ENCODE measurements at regions not wholly inside any gene's neighbourhood (a gene's known extent, or its start where the extent isn't known, plus 50 kb on each side); places are given as distances from the start of the nearest gene placed in this dataset.
"Not testable (repeated sequence)": the region's sequence is repeated elsewhere in the genome, so short reads cannot be mapped to it uniquely, and the experiment has no call there.

DNA sequence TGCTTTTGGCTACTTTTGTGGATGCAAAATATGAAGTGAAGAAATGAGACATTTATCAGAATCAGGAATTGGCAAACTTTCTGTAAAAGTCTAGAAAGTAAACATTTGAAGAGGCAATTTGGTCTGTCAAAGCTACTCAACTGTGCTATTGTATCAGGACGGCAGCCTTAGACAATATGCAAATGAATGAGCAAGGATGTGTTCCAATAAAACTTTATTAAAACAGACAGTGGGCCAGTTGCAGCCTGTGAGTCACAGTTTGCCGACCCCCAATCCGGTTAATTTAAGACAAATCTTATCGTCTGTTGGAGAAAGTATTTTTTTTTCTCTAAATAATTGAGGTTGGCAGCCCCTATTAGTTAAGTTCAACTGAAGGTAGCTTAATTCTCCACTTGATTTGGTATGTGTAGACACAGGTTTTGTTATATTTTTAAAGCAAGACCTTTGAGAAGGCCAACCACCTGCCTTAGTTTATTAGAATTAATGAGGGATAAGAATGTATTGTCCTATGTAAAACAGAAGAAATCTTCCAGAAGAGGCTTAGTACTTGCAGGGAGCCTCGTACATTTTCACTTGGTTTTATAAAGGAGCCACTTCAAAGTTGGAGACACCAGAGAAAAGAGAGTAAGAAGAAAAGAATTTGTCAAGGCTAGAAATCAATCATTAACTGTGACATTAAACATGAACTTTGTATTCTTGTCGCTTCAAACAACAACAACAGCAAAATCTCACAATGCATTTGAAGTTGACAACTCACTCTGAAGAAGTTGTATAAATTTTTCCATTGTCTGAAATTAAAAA, 81.6 kb upstream of the FAT1 start:
- Histone ChIP-seq H3K4me1 (peaks cover 13% of the 10 kb centered on the region), H3K9me3 (no peaks in the 10 kb centered on the region), H3K4me3 (no peak overlapping the region), H3K27ac (no peak overlapping the region), H3K27me3 (no peaks in the 10 kb centered on the region), H3K36me3 (no peaks in the 10 kb centered on the region)
- TF ChIP-seq, protein P1, sequence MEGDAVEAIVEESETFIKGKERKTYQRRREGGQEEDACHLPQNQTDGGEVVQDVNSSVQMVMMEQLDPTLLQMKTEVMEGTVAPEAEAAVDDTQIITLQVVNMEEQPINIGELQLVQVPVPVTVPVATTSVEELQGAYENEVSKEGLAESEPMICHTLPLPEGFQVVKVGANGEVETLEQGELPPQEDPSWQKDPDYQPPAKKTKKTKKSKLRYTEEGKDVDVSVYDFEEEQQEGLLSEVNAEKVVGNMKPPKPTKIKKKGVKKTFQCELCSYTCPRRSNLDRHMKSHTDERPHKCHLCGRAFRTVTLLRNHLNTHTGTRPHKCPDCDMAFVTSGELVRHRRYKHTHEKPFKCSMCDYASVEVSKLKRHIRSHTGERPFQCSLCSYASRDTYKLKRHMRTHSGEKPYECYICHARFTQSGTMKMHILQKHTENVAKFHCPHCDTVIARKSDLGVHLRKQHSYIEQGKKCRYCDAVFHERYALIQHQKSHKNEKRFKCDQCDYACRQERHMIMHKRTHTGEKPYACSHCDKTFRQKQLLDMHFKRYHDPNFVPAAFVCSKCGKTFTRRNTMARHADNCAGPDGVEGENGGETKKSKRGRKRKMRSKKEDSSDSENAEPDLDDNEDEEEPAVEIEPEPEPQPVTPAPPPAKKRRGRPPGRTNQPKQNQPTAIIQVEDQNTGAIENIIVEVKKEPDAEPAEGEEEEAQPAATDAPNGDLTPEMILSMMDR (IDR thresholded peaks at IDR 0.05) = no peak
- TF ChIP-seq POLR2A (IDR thresholded peaks at IDR 0.05) (no peak), POLR2AphosphoS5 (IDR thresholded peaks at IDR 0.05; ENCODE audit: insufficient read depth in 1 of 2, low read depth in 1 of 2) (no peak)
- intact Hi-C loops (cut with DNase I) = no loop called here
- DNase-seq (ENCODE audit: extremely low spot score in 2 of 2) = no peak

DNA sequence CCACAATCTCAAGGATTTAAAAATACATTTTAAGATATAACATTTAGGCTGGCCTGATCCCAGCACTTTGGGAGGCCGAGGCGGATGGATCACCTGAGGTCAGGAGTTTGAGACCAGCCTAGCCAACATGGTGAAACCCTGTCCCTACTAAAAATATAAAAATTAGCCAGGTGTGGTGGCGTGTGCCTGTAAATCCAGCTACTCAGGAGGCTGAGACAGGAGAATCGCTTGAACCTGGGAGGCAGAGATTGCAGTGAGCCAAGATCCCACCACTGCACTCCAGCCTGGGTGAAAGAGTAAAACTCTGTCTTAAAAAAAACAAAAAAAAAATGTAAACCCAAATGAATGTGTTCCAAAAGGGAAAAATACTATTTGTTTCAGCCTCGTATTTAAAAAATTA, 82.3 kb upstream of the FAT1 start:
- H3K27ac ChIP-seq; DNase-seq (ENCODE audit: extremely low spot score in 2 of 2); H3K4me3 ChIP-seq; H3K27me3 ChIP-seq; H3K9me3 ChIP-seq; intact Hi-C loops (cut with DNase I); H3K36me3 ChIP-seq: not testable (repeated sequence)
- H3K4me1 ChIP-seq = peaks cover 13% of the 10 kb centered on the region

DNA sequence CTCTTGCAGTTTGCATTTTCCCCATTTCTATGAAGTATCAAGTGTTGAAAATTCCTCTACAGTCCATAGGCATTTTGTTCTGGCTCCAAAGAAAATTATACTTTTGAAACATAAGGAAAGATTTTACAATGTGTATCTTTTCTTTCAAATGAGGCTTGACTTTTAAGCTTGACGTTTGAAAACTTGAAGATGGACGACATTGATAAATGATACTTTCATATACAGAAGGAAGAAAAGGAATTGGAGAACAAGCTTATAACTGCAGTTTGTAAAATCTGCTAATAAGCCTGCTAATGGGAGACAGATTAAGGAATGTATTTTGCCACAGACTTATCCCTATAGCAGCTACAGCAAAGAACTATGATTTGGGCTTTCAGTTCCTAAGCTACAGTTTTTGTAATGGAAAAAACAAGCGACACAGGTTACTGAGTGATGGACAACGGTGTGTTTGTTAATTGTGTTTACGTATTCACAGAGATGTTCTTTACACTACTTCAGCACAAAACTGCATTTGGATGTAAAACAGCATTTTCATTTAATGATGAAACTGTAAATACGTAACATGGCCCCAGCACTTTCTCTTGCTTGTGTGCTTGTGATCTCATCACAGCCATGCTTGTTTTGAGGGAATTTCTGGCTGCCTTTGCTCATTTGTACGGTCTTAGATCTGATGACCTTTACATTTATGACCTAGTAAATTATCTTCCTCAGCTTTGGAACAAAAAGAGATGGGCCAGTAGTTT, 83.2 kb upstream of the FAT1 start:
- H3K27ac ChIP-seq = no peak overlapping the region
- no peaks in the 10 kb centered on the region for H3K27me3 ChIP-seq
- DNase-seq (ENCODE audit: extremely low spot score in 2 of 2) = no peak
- H3K4me3 ChIP-seq = no peak overlapping the region
- peaks cover 13% of the 10 kb centered on the region for H3K4me1 ChIP-seq
- H3K36me3 ChIP-seq = no peaks in the 10 kb centered on the region
- H3K9me3 ChIP-seq = no peaks in the 10 kb centered on the region
- intact Hi-C loops (cut with DNase I) = no loop called here
- TF ChIP-seq, protein P1 (IDR thresholded peaks at IDR 0.05) = no peak

DNA sequence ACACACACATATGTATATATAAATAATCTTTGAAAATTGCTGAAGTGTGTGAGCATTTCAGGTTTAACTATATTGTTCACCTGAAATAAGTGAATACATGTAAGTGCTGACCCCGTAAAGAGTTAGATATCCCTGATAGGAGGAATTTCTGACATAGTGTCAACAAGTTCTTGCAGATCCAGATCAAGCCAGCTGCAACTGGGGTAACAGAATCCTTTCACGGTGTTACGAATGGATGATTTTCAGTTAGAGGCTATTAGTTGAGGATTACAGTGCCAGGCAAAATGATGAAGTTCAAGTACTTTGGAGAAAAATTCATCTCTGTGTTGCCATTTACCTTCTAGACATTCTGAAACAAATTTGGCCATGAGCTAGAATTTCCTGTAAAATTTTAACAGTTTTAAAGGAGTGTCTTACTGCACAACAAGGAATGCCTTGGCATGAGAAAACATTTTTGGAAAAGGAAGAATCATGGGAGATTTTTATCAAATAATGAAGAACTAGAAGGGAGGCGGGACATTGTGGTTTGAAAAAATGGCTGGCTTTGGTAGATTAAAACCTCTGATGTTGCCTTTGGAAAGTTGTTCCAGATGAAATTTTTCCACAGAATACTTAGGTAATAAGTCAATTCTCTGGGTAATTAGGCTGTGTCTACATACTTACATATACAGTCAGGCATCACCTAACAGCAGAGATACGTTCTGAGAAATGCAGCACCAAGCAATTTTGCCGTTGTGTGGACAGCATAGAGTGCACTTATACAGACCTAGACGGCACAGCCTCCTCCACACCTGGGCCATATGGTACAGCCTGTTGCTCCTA, 84.4 kb upstream of the FAT1 start:
- H3K27ac ChIP-seq = no peak overlapping the region

DNA sequence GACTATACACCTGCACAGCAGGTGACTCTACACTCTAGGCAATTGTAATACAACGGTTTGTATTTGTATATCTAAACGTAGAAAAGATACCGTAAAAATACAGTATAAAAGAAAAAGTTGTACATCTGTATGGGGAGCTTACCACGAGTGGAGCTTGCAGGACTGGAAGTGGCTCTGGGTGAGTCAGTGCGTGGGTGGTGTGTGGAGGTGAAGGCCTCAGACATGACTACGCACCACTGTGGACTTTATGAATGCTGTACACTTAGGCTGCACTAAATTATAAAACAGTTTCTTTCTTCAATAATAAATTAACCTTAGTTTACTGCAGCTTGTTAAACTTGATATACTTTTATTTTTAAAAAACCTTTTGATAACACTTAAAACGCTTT, 85.0 kb upstream of the FAT1 start:
- Histone ChIP-seq H3K4me1 (peaks cover 13% of the 10 kb centered on the region), H3K4me3 (no peak overlapping the region), H3K36me3 (no peaks in the 10 kb centered on the region), H3K9me3 (no peaks in the 10 kb centered on the region), H3K27me3 (no peaks in the 10 kb centered on the region), H3K27ac (no peak overlapping the region)
- no peak for DNase-seq (ENCODE audit: extremely low spot score in 2 of 2)
- intact Hi-C loops (cut with DNase I) = no loop called here
- TF ChIP-seq, protein P1 (IDR thresholded peaks at IDR 0.05) = no peak
- TF ChIP-seq POLR2A (IDR thresholded peaks at IDR 0.05) (no peak), POLR2AphosphoS5 (IDR thresholded peaks at IDR 0.05; ENCODE audit: insufficient read depth in 1 of 2, low read depth in 1 of 2) (no peak)

More for the DNA sequence above, 84.4 kb upstream of the FAT1 start:
- intact Hi-C loops (cut with DNase I) = no loop called here
- TF ChIP-seq, protein P1 (IDR thresholded peaks at IDR 0.05) = no peak
- TF ChIP-seq POLR2A (IDR thresholded peaks at IDR 0.05) = no peak
- no peak for TF ChIP-seq POLR2AphosphoS5 (IDR thresholded peaks at IDR 0.05; ENCODE audit: insufficient read depth in 1 of 2, low read depth in 1 of 2)
- Histone ChIP-seq H3K4me1 (peaks cover 13% of the 10 kb centered on the region), H3K36me3 (no peaks in the 10 kb centered on the region), H3K27me3 (no peaks in the 10 kb centered on the region), H3K9me3 (no peaks in the 10 kb centered on the region), H3K4me3 (no peak overlapping the region)
- DNase-seq (ENCODE audit: extremely low spot score in 2 of 2) = no peak
